Hepatocyte (in vitro differentiated cells): ENCODE measurements at regions not wholly inside any gene's neighbourhood (a gene's known extent, or its start where the extent isn't known, plus 50 kb on each side); places are given as distances from the start of the nearest gene placed in this dataset.

ENCODE experiments used
- DNase-seq: peaks from one replicate; pipeline ENCODE4 v3.0.0-alpha.2; 2016; ENCODE audit warnings: low spot score
- H2AFZ ChIP-seq: fragments of 200-600 bp; sonication (generic); 2 replicates; pipeline ENCODE4 v1.6.0; 2016; ENCODE audit warnings: antibody characterized with exemption, mild to moderate bottlenecking
- H3K27ac ChIP-seq: fragments of 200-600 bp; sonication (generic); 2 replicates; pipeline ENCODE4 v1.5.1; 2016; ENCODE audit warnings: mild to moderate bottlenecking
- H3K27me3 ChIP-seq: fragments of 200-600 bp; sonication (generic); 2 replicates; pipeline ENCODE4 v1.6.1; 2016
- H3K36me3 ChIP-seq: fragments of 200-600 bp; sonication (generic); replicated peaks from 2 replicates; pipeline ENCODE4 v1.5.1; 2016; ENCODE audit warnings: low read depth; ENCODE audit not compliant: insufficient read depth
- H3K4me1 ChIP-seq: fragments of 200-600 bp; sonication (generic); 2 replicates; pipeline ENCODE4 v1.5.1; 2016; ENCODE audit warnings: mild to moderate bottlenecking, moderate library complexity; ENCODE audit not compliant: insufficient read depth
- H3K4me2 ChIP-seq: fragments of 200-600 bp; sonication (generic); 2 replicates; pipeline ENCODE4 v1.6.0; 2016
- H3K4me3 ChIP-seq: fragments of 200-600 bp; sonication (generic); 2 replicates; pipeline ENCODE4 v1.5.1; 2016; ENCODE audit warnings: mild to moderate bottlenecking
- H3K79me2 ChIP-seq: fragments of 200-600 bp; sonication (generic); 2 replicates; pipeline ENCODE4 v1.6.0; 2017; ENCODE audit warnings: mild to moderate bottlenecking
- H3K9me2 ChIP-seq: fragments of 200-600 bp; sonication (generic); replicated peaks from 2 replicates; pipeline ENCODE4 v1.6.0; 2017; ENCODE audit warnings: mild to moderate bottlenecking; ENCODE audit not compliant: insufficient read depth
- H3K9me3 ChIP-seq: fragments of 200-600 bp; sonication (generic); 2 replicates; pipeline ENCODE4 v1.5.1; 2016; ENCODE audit warnings: low read depth, mild to moderate bottlenecking
- H4K20me1 ChIP-seq: fragments of 200-600 bp; sonication (generic); 2 replicates; pipeline ENCODE4 v1.6.0; 2016; ENCODE audit warnings: mild to moderate bottlenecking; ENCODE audit not compliant: insufficient read depth, poor library complexity, severe bottlenecking
- EZH2 ChIP-seq: fragments of 200-600 bp; sonication (generic); IDR thresholded peaks from 2 replicates; pipeline ENCODE4 v1.6.1; 2016; ENCODE audit warnings: antibody characterized with exemption, mild to moderate bottlenecking, borderline replicate concordance
- EZH2phosphoT487 ChIP-seq: fragments of 200-600 bp; sonication (generic); IDR thresholded peaks from one replicate; pipeline ENCODE4 v1.6.1; 2018; ENCODE audit warnings: antibody characterized with exemption, mild to moderate bottlenecking, low read depth, moderate library complexity; ENCODE audit not compliant: unreplicated experiment, severe bottlenecking
- WGBS: methylation state at CpG from one replicate; pipeline ENCODE4 v1.1.6; 2016; ENCODE audit warnings: low lambda C conversion rate; ENCODE audit errors: missing lambda C conversion rate; 5-methylcytosine and 5-hydroxymethylcytosine counted together
- TF ChIP-seq, protein P1 (sequence below): fragments of 200-600 bp; sonication (generic); IDR thresholded peaks from 2 replicates; pipeline ENCODE4 v1.5.1; 2016; ENCODE audit warnings: antibody characterized with exemption, mild to moderate bottlenecking; ENCODE audit not compliant: poor library complexity

DNA sequence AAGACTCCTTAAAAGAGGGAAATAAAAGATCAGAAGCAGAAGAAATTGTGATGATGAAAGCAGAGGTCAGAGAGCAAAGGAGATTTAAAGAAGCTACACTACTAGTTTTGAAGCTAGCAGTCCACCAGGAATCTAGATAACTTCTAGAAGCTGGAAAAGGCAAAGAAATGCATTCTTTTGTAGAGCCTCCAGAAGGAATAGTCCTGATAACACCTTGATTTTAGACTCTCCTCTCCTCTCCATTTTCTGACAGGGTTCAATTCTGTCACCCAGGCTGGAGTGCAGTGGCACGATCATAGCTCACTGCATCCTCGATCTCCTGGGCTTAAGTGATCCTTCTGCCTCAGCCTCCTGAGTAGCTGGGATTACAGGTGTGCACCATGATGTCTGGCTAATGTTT lies 1187.3 kb upstream of the CNTN5 start:
- H3K27me3 ChIP-seq = no peaks in the 10 kb centered on the region

DNA sequence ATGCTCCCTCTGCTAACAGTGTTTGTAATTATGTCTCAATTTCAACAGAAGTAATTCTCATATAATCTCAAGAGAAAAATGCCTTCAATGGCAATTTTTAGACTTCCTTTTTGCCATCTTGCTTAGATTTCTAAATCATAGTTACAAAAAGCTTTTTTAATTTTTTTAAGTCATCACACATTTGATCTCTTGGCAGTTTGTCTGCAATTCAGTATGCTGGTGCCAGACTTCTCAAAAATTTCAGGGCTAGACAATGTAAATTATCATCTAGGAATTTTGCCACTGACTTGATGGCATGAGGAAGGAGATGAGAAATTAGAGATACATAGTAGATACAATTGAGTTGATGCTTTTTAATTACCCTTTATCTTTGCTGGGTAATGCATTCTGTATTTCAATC lies 1176.7 kb upstream of the CNTN5 start:
- Histone ChIP-seq H3K36me3 (no peaks in the 10 kb centered on the region), H3K9me3 (no peaks in the 10 kb centered on the region), H3K27ac (no peak overlapping the region), H3K79me2 (no peaks in the 10 kb centered on the region), H3K4me3 (no peak overlapping the region), H3K4me2 (no peak overlapping the region), H2AFZ (no peak overlapping the region), H3K9me2 (no peaks in the 10 kb centered on the region), H4K20me1 (no peaks in the 10 kb centered on the region), H3K4me1 (no peaks in the 10 kb centered on the region), H3K27me3 (no peaks in the 10 kb centered on the region)
- DNase-seq = no peak
- TF ChIP-seq, protein P1, sequence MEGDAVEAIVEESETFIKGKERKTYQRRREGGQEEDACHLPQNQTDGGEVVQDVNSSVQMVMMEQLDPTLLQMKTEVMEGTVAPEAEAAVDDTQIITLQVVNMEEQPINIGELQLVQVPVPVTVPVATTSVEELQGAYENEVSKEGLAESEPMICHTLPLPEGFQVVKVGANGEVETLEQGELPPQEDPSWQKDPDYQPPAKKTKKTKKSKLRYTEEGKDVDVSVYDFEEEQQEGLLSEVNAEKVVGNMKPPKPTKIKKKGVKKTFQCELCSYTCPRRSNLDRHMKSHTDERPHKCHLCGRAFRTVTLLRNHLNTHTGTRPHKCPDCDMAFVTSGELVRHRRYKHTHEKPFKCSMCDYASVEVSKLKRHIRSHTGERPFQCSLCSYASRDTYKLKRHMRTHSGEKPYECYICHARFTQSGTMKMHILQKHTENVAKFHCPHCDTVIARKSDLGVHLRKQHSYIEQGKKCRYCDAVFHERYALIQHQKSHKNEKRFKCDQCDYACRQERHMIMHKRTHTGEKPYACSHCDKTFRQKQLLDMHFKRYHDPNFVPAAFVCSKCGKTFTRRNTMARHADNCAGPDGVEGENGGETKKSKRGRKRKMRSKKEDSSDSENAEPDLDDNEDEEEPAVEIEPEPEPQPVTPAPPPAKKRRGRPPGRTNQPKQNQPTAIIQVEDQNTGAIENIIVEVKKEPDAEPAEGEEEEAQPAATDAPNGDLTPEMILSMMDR = no peak

More for the DNA sequence above, 1187.3 kb upstream of the CNTN5 start:
- Histone ChIP-seq H3K79me2 (no peaks in the 10 kb centered on the region), H3K4me3 (no peak overlapping the region), H3K36me3 (no peaks in the 10 kb centered on the region), H3K4me2 (no peak overlapping the region), H2AFZ (no peak overlapping the region), H3K9me2 (no peaks in the 10 kb centered on the region), H3K9me3 (no peaks in the 10 kb centered on the region), H4K20me1 (no peaks in the 10 kb centered on the region), H3K4me1 (no peaks in the 10 kb centered on the region), H3K27ac (no peak overlapping the region)
- WGBS = 92% methylated on average over 2 of the region's 2 CpGs
- no peak for DNase-seq
- no peak for TF ChIP-seq EZH2
- no peak for TF ChIP-seq EZH2phosphoT487

DNA sequence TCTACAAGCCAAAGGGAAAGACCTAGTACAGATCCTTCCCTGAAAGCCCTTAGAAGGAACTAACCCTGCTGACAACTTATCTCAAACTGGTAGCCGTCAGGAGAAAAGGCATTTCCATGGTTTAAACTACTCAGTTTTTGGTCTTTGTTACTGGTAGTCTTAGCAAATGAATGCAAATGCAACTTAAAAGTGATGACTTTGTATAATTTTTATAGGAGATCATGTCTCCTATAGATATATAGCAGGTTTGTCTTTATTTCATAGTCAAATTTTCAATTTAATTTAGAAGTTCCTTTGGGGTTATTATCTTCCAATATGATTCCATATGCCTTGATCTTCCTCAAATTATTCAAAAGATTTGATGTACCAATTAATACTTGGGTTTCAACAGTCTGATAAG lies 1173.0 kb upstream of the CNTN5 start:
- no peak overlapping the region for H2AFZ ChIP-seq
- no peak for DNase-seq
- no peak overlapping the region for H3K27ac ChIP-seq
- no peaks in the 10 kb centered on the region for H3K9me3 ChIP-seq
- no peaks in the 10 kb centered on the region for H3K9me2 ChIP-seq
- H3K27me3 ChIP-seq = no peaks in the 10 kb centered on the region
- WGBS = 79% methylated on average over 1 of the region's 1 CpG
- no peaks in the 10 kb centered on the region for H4K20me1 ChIP-seq
- no peaks in the 10 kb centered on the region for H3K36me3 ChIP-seq
- H3K4me2 ChIP-seq = no peak overlapping the region
- H3K79me2 ChIP-seq = no peaks in the 10 kb centered on the region
- H3K4me3 ChIP-seq = no peak overlapping the region
- TF ChIP-seq, protein P1 = no peak
- TF ChIP-seq EZH2phosphoT487 = no peak
- TF ChIP-seq EZH2 = no peak
- no peaks in the 10 kb centered on the region for H3K4me1 ChIP-seq

DNA sequence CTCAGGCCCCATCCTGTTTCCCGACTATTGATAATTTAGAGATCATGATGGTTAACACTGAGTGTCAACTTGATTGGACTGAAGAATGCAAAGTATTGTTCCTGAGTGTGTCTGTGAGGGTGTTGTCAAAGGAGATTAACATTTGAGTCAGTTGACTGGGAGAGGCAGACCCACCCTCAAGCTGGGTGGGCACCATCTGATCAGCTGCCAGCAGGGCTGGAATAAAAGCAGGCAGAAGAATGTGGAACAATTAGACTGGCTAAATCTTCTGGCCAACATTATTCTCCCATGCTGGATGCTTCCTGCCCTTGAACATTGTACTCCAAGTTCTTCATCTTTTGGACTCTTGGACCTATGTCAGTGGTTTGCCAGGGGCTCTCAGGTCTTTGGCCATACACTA lies 1170.0 kb upstream of the CNTN5 start:
- Histone ChIP-seq H3K9me3 (no peaks in the 10 kb centered on the region), H3K4me3 (no peak overlapping the region), H3K4me1 (no peaks in the 10 kb centered on the region), H3K27me3 (no peaks in the 10 kb centered on the region), H2AFZ (no peak overlapping the region), H3K36me3 (no peaks in the 10 kb centered on the region), H3K9me2 (no peaks in the 10 kb centered on the region), H4K20me1 (no peaks in the 10 kb centered on the region), H3K4me2 (no peak overlapping the region), H3K79me2 (no peaks in the 10 kb centered on the region), H3K27ac (no peak overlapping the region)
- TF ChIP-seq EZH2phosphoT487 (no peak), EZH2 (no peak)
- TF ChIP-seq, protein P1 = no peak
- WGBS = 75% methylated on average over 1 of the region's 1 CpG
- no peak for DNase-seq
